WI38 (cell line): ENCODE measurements at regions not wholly inside any gene's neighbourhood (a gene's known extent, or its start where the extent isn't known, plus 50 kb on each side); places are given as distances from the start of the nearest gene placed in this dataset.

Source experiments
- H3K4me3 ChIP-seq: 2 replicates; pipeline ENCODE4 v1.5.1; 2011; ENCODE audit warnings: low read depth, mild to moderate bottlenecking, control low read depth, low read length
- TF ChIP-seq, protein P1 (sequence below): IDR thresholded peaks from 2 replicates; pipeline ENCODE4 v1.5.1; 2012; ENCODE audit warnings: low read depth, mild to moderate bottlenecking, control low read depth, low read length

DNA sequence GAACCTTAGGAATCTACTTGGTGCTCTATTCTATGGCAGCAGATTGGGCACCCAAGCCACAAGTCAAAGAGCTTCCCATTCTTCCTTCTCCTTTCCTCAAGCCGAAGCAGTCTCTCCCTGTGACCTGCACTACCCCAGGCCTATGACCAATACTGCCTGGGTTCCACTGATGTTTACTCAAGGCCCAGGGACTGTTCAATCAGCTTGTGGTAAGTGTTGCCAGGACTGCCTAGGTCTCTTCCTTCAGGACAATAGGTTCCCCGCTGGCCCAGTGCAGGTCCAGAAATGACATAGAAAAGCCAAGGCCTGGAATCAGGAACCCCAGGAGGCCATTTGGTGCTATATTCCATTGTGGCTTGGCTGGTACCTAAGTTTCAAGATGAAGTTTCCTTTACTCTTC is 397.9 kb downstream of the ZIC4 start:
- H3K4me3 ChIP-seq = no peak overlapping the region
- TF ChIP-seq, protein P1, sequence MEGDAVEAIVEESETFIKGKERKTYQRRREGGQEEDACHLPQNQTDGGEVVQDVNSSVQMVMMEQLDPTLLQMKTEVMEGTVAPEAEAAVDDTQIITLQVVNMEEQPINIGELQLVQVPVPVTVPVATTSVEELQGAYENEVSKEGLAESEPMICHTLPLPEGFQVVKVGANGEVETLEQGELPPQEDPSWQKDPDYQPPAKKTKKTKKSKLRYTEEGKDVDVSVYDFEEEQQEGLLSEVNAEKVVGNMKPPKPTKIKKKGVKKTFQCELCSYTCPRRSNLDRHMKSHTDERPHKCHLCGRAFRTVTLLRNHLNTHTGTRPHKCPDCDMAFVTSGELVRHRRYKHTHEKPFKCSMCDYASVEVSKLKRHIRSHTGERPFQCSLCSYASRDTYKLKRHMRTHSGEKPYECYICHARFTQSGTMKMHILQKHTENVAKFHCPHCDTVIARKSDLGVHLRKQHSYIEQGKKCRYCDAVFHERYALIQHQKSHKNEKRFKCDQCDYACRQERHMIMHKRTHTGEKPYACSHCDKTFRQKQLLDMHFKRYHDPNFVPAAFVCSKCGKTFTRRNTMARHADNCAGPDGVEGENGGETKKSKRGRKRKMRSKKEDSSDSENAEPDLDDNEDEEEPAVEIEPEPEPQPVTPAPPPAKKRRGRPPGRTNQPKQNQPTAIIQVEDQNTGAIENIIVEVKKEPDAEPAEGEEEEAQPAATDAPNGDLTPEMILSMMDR = no peak

DNA sequence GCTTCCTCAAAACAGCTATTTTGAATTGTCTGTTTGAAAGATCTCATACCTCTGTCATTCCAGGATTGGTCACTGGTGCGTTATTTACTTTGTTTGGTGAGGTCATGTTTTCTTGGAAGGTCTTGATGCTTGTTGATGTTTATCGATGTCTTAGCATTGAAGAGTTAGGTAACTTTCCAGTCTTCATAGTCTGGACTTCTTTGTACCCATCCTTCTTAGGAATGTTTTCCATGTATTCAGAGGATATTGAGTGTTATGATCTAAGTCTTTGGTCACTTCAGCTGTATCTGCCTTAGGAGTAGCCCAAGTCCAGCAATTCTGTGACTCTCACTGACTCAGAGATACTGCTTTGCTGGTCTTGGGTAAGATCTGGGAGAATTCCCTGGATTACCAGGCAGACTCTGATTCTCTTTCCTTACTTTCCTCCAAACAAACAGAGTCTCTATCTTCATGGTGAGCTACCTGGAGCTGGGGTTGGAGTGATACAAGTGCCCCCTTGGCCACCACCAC is 398.6 kb downstream of the ZIC4 start:
- TF ChIP-seq, protein P1 = no peak
- H3K4me3 ChIP-seq = no peak overlapping the region

DNA sequence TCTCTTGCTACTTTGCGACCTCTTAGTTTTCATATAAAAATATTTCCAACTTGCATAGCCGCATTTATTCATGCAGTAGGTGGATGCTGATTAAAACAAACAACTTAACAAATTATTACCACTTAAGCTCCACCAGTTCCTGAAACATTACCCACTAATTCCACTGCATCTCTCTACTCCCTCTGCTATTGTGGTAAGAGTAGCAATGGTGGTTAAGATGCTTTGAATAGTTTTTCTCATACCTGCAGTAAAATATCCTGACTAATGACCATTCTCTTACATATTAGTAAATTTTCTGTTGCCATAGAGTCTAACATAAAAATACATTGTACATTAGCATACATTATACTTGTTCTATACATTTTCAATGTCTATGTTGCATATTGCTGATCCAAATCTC is 397.6 kb upstream of the PLSCR5 start:
- TF ChIP-seq, protein P1 = no peak
- no peak overlapping the region for H3K4me3 ChIP-seq

DNA sequence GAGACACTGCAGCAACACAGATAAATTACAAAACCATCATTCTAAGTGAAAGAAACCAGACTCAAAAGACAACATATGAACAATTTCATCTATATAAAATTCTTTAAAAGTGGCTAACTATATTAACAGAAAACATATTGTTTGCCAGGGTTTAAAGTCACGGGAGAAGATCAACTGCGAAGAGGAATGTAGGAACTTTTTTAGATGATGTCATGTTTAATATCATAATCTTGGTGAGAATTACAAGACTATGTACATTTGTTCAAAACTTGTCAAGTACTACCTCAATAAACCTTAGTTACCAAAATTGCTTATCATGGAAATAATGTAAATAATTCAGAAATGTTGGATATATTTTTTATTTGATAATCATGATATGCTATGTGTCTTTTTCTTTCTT is 395.1 kb upstream of the PLSCR5 start:
- TF ChIP-seq, protein P1 = no peak
- no peak overlapping the region for H3K4me3 ChIP-seq

- TF ChIP-seq, protein P1 = no peak
- no peak overlapping the region for H3K4me3 ChIP-seq
Observed at GRCh38 chr3:146991907-146992306, 386.8 kb upstream of the PLSCR5 start.

- no peak overlapping the region for H3K4me3 ChIP-seq
- TF ChIP-seq, protein P1 = no peak
Observed at GRCh38 chr3:146975476-146975875, 370.3 kb upstream of the PLSCR5 start.

- no peak overlapping the region for H3K4me3 ChIP-seq
- TF ChIP-seq, protein P1 = no peak
Observed at GRCh38 chr3:146975032-146975431, 369.9 kb upstream of the PLSCR5 start.
